ENCODE measurements at regions not wholly inside any gene's neighbourhood (a gene's known extent, or its start where the extent isn't known, plus 50 kb on each side); places are given as distances from the start of the nearest gene placed in this dataset.

DNA sequence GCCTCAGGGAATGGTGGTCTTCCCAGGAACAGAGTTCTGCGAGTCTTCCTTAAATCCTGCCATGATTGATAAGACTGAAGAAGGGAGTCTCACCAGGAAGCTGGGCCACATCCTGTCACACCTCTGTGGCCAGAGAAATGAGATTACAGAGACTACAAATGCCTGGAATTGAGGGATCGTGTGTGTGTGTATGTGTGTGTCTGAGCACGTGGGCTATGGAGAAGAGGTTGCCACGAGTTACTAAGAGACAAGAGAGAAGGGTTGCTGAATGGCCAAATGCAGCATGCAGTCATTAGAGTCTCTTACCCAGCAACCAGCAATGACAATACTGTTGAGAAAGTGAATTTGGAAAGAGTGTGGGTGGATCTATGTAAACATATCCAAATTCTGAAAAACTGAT, 443.1 kb downstream of the MFSD1 start:
- H3K79me2 ChIP-seq (ENCODE audit: insufficient read depth, low read depth, low read length): no peaks in the 10 kb centered on the region
- no TSS peak for BruUV-seq (replicated peaks)
- no peaks in the 10 kb centered on the region for H3K4me1 ChIP-seq (ENCODE audit: insufficient read depth, low read length, poor library complexity, severe bottlenecking)
- H4K20me1 ChIP-seq (ENCODE audit: insufficient read depth, low read length): no peaks in the 10 kb centered on the region
- POLR2A ChIA-PET: no interaction called here
- no peak for TF ChIP-seq EZH2phosphoT487 (IDR thresholded peaks at IDR 0.05; ENCODE audit: borderline replicate concordance, low read depth, low read length)
- TF ChIP-seq, protein P1, sequence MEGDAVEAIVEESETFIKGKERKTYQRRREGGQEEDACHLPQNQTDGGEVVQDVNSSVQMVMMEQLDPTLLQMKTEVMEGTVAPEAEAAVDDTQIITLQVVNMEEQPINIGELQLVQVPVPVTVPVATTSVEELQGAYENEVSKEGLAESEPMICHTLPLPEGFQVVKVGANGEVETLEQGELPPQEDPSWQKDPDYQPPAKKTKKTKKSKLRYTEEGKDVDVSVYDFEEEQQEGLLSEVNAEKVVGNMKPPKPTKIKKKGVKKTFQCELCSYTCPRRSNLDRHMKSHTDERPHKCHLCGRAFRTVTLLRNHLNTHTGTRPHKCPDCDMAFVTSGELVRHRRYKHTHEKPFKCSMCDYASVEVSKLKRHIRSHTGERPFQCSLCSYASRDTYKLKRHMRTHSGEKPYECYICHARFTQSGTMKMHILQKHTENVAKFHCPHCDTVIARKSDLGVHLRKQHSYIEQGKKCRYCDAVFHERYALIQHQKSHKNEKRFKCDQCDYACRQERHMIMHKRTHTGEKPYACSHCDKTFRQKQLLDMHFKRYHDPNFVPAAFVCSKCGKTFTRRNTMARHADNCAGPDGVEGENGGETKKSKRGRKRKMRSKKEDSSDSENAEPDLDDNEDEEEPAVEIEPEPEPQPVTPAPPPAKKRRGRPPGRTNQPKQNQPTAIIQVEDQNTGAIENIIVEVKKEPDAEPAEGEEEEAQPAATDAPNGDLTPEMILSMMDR (conservative IDR thresholded peaks at IDR 0.05; ENCODE audit: low read length): no peak
- H3K4me3 ChIP-seq (ENCODE audit: low read depth, low read length, poor library complexity, severe bottlenecking): no peak overlapping the region
- intact Hi-C loops (cut with micrococcal nuclease; ENCODE audit: unreplicated experiment): no loop called here
- no peaks in the 10 kb centered on the region for H3K36me3 ChIP-seq (ENCODE audit: insufficient read depth, low read length)
- H3K9me3 ChIP-seq (ENCODE audit: low read length): no peaks in the 10 kb centered on the region
- DNase-seq (ENCODE audit: low spot score): no peak
- H3K27ac ChIP-seq (ENCODE audit: low read depth, low read length, poor library complexity, severe bottlenecking): no peak overlapping the region
- H3K9me2 ChIP-seq (ENCODE audit: insufficient read depth, low read length): no peaks in the 10 kb centered on the region
- no peak overlapping the region for H3K4me2 ChIP-seq (ENCODE audit: low read length)
- CTCF ChIA-PET (ENCODE audit: unreplicated experiment): no interaction called here
- H2AFZ ChIP-seq (ENCODE audit: low read length): no peak overlapping the region

DNA sequence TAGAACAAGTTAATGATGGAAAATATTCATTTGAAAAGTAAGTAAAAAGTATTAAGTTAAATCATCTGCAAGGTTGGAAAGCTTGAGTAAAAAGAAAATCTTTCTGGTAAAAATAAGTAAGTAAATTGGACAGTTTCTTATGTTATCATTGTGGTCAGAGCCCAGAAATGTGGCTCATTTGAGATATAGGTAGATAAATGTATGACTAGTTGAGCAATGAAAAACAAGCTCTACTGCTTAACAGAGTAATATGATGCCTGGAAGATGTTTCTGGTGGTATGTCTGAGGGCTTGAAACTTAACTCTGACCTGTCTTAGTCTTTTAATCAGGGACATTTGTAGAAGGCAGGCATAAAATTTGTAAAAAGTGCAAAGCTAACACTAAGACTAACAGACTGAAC, 444.0 kb downstream of the MFSD1 start:
- Histone ChIP-seq H3K4me2 (ENCODE audit: low read length) (no peak overlapping the region), H2AFZ (ENCODE audit: low read length) (no peak overlapping the region), H4K20me1 (ENCODE audit: insufficient read depth, low read length) (no peaks in the 10 kb centered on the region), H3K4me3 (ENCODE audit: low read depth, low read length, poor library complexity, severe bottlenecking) (no peak overlapping the region), H3K27ac (ENCODE audit: low read depth, low read length, poor library complexity, severe bottlenecking) (no peak overlapping the region), H3K79me2 (ENCODE audit: insufficient read depth, low read depth, low read length) (no peaks in the 10 kb centered on the region), H3K9me2 (ENCODE audit: insufficient read depth, low read length) (no peaks in the 10 kb centered on the region), H3K36me3 (ENCODE audit: insufficient read depth, low read length) (no peaks in the 10 kb centered on the region), H3K4me1 (ENCODE audit: insufficient read depth, low read length, poor library complexity, severe bottlenecking) (no peaks in the 10 kb centered on the region), H3K9me3 (ENCODE audit: low read length) (no peaks in the 10 kb centered on the region)
- ChIA-PET POLR2A (no interaction called here), CTCF (ENCODE audit: unreplicated experiment) (no interaction called here)
- no peak for DNase-seq (ENCODE audit: low spot score)
- BruUV-seq (replicated peaks): no TSS peak
- no peak for TF ChIP-seq EZH2phosphoT487 (IDR thresholded peaks at IDR 0.05; ENCODE audit: borderline replicate concordance, low read depth, low read length)
- TF ChIP-seq, protein P1 (conservative IDR thresholded peaks at IDR 0.05; ENCODE audit: low read length): no peak
- intact Hi-C loops (cut with micrococcal nuclease; ENCODE audit: unreplicated experiment): no loop called here

DNA sequence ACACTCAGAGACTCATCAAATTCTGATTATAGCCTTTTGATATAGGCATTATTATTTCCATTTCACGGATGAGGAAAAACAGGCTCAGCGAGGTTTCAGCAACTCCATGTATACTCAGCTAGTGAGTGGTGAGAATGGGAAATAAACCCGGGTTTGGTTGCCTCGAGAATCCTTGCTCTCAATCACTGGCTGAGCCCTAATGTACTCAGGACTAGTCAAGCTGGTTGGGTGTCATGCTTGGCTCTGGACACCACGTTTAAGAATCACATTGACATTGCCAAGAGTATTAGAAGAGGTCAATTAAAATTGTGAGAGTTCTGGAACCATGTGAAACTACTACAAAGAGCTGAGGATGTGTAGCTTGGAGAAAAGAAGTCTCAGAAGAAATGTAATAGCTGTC, 444.5 kb downstream of the MFSD1 start:
- no peak overlapping the region for H3K4me2 ChIP-seq (ENCODE audit: low read length)
- H3K4me1 ChIP-seq (ENCODE audit: insufficient read depth, low read length, poor library complexity, severe bottlenecking): no peaks in the 10 kb centered on the region
- no peaks in the 10 kb centered on the region for H3K79me2 ChIP-seq (ENCODE audit: insufficient read depth, low read depth, low read length)
- ChIA-PET CTCF (ENCODE audit: unreplicated experiment) (no interaction called here), POLR2A (no interaction called here)
- H2AFZ ChIP-seq (ENCODE audit: low read length): no peak overlapping the region
- DNase-seq (ENCODE audit: low spot score): no peak
- H4K20me1 ChIP-seq (ENCODE audit: insufficient read depth, low read length): no peaks in the 10 kb centered on the region
- no TSS peak for BruUV-seq (replicated peaks)
- no peaks in the 10 kb centered on the region for H3K9me2 ChIP-seq (ENCODE audit: insufficient read depth, low read length)
- no peak for TF ChIP-seq EZH2phosphoT487 (IDR thresholded peaks at IDR 0.05; ENCODE audit: borderline replicate concordance, low read depth, low read length)
- TF ChIP-seq, protein P1 (conservative IDR thresholded peaks at IDR 0.05; ENCODE audit: low read length): no peak
- no peaks in the 10 kb centered on the region for H3K9me3 ChIP-seq (ENCODE audit: low read length)
- no peak overlapping the region for H3K27ac ChIP-seq (ENCODE audit: low read depth, low read length, poor library complexity, severe bottlenecking)
- intact Hi-C loops (cut with micrococcal nuclease; ENCODE audit: unreplicated experiment): no loop called here
- H3K36me3 ChIP-seq (ENCODE audit: insufficient read depth, low read length): no peaks in the 10 kb centered on the region
- H3K4me3 ChIP-seq (ENCODE audit: low read depth, low read length, poor library complexity, severe bottlenecking): no peak overlapping the region

All from OCI-LY7 (cell line).